Endothelial cell (in vitro differentiated cells): ENCODE measurements at regions not wholly inside any gene's neighbourhood (a gene's known extent, or its start where the extent isn't known, plus 50 kb on each side); places are given as distances from the start of the nearest gene placed in this dataset.
"Not testable (repeated sequence)": the region's sequence is repeated elsewhere in the genome, so short reads cannot be mapped to it uniquely, and the experiment has no call there.

Experiments
- DNase-seq: peaks from one replicate; pipeline ENCODE4 v3.0.0; 2021; ENCODE audit warnings: low spot score
- H3K27ac Mint-ChIP-seq: one replicate; pipeline ENCODE4 v1.8.0; 2021; ENCODE audit warnings: mixed read lengths, inconsistent platforms; ENCODE audit not compliant: unreplicated experiment
- H3K27me3 Mint-ChIP-seq: one replicate; pipeline ENCODE4 v1.8.0; 2021; ENCODE audit warnings: mild to moderate bottlenecking, moderate library complexity, mixed read lengths, inconsistent platforms; ENCODE audit not compliant: unreplicated experiment
- H3K36me3 Mint-ChIP-seq: one replicate; pipeline ENCODE4 v1.8.0; 2021; ENCODE audit warnings: mild to moderate bottlenecking, low read depth, mixed read lengths, inconsistent platforms; ENCODE audit not compliant: unreplicated experiment
- H3K4me1 Mint-ChIP-seq: one replicate; pipeline ENCODE4 v1.8.0; 2021; ENCODE audit warnings: mild to moderate bottlenecking, mixed read lengths, inconsistent platforms; ENCODE audit not compliant: unreplicated experiment
- H3K4me3 Mint-ChIP-seq: one replicate; pipeline ENCODE4 v1.8.0; 2021; ENCODE audit warnings: mild to moderate bottlenecking, mixed read lengths, inconsistent platforms; ENCODE audit not compliant: unreplicated experiment
- H3K9me3 Mint-ChIP-seq: one replicate; pipeline ENCODE4 v1.8.0; 2021; ENCODE audit warnings: mixed read lengths, inconsistent platforms; ENCODE audit not compliant: unreplicated experiment
- CTCF ChIP-seq: fragments of 200-600 bp; sonication (generic); IDR thresholded peaks from one replicate; pipeline ENCODE4 v1.5.0; 2021; ENCODE audit warnings: antibody characterized with exemption; ENCODE audit not compliant: unreplicated experiment

DNA sequence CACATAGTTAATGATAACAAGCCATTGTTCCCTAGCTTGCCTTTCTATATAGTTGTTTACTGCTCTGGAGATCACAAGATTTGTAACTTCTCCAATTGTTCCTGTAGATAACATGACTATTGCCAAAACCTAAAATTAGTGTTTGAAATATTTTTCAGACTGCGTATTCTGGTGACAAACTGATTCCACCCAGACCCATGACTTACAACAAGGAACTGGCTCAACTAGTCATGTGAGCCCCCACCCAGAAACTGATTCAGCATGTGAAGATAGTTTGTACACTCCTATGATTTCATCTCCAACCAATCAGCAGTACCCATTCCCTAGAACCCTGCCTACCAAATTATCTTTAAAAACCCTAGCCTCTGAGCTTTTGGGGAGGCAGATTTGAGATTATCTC lies 131.4 kb upstream of the BCL9 start:
- H3K9me3 Mint-ChIP-seq: no peaks in the 10 kb centered on the region
- peaks cover 1% of the 10 kb centered on the region for H3K27me3 Mint-ChIP-seq
- H3K4me1 Mint-ChIP-seq: no peaks in the 10 kb centered on the region
- H3K27ac Mint-ChIP-seq: no peak overlapping the region
- no peak for DNase-seq
- H3K36me3 Mint-ChIP-seq: no peaks in the 10 kb centered on the region
- no peak for TF ChIP-seq CTCF
- H3K4me3 Mint-ChIP-seq: no peak overlapping the region

DNA sequence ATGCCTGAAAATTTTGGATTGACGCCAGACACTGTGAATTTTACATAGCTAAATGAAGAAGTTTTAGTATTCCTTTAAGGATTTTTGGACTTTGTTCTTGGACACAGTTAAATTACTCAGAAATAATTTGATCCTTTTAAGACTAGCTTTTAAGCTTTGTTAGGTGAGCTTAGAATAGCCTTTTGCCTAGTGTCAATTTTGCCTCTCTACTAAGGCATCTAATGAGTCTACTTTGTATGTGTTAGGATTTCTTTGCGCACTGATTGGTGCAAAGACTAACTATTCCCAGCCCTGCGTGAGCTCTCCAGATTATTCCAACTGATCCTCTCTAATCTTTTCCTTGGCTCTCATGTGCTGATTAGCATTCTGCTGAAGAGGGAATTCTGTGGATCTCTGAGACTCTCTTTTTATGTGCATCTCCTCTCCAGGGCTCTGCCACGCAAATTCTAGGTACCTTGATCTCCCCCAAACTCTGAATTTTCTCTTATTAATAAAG lies 128.1 kb upstream of the BCL9 start:
- Mint-ChIP-seq H3K4me1 (no peaks in the 10 kb centered on the region), H3K9me3 (no peaks in the 10 kb centered on the region), H3K4me3 (no peak overlapping the region), H3K36me3 (no peaks in the 10 kb centered on the region), H3K27me3 (no peaks in the 10 kb centered on the region), H3K27ac (no peak overlapping the region)
- no peak for TF ChIP-seq CTCF
- DNase-seq: no peak

- no peaks in the 10 kb centered on the region for H3K27me3 Mint-ChIP-seq
- DNase-seq: no peak
- TF ChIP-seq CTCF: no peak
- no peak overlapping the region for H3K4me3 Mint-ChIP-seq
- H3K36me3 Mint-ChIP-seq: no peaks in the 10 kb centered on the region
- no peak overlapping the region for H3K27ac Mint-ChIP-seq
- H3K9me3 Mint-ChIP-seq: no peaks in the 10 kb centered on the region
- no peaks in the 10 kb centered on the region for H3K4me1 Mint-ChIP-seq
Measured at GRCh38 chr1:147414505-147415163, 126.7 kb upstream of the BCL9 start.

GRCh38 chr1:147417024-147417423 lies 124.3 kb upstream of the BCL9 start:
- DNase-seq: no peak
- H3K9me3 Mint-ChIP-seq: no peaks in the 10 kb centered on the region
- no peaks in the 10 kb centered on the region for H3K36me3 Mint-ChIP-seq
- no peak overlapping the region for H3K27ac Mint-ChIP-seq
- no peak for TF ChIP-seq CTCF
- H3K4me1 Mint-ChIP-seq: no peaks in the 10 kb centered on the region
- H3K27me3 Mint-ChIP-seq: no peaks in the 10 kb centered on the region
- no peak overlapping the region for H3K4me3 Mint-ChIP-seq

- H3K9me3 Mint-ChIP-seq, H3K4me3 Mint-ChIP-seq, DNase-seq, H3K27me3 Mint-ChIP-seq, H3K36me3 Mint-ChIP-seq, H3K4me1 Mint-ChIP-seq, H3K27ac Mint-ChIP-seq: not testable (repeated sequence)
Measured at GRCh38 chr1:147423100-147423827, 118.0 kb upstream of the BCL9 start.
